PC-9 (cell line): ENCODE measurements at regions not wholly inside any gene's neighbourhood (a gene's known extent, or its start where the extent isn't known, plus 50 kb on each side); places are given as distances from the start of the nearest gene placed in this dataset.
"Not testable (repeated sequence)": the region's sequence is repeated elsewhere in the genome, so short reads cannot be mapped to it uniquely, and the experiment has no call there.

Experiments
- BruUV-seq: library from RNA; stranded (reverse); fragments of 400-500 nt; replicated peaks from 2 replicates; lab custom pipeline; 2021; lab: Mats Ljungman, UMichigan
- CTCF ChIA-PET: fragments of 300-600 bp; sonication (Branson Sonifier 250); formaldehyde crosslinking; loops from one replicate; lab custom pipeline; 2022; ENCODE audit warnings: antibody characterized with exemption; lab: Charles Lee
- POLR2A ChIA-PET: fragments of 300-600 bp; sonication (Branson Sonifier 250); formaldehyde crosslinking; loops from one replicate; lab custom pipeline; 2022; ENCODE audit warnings: antibody characterized with exemption; ENCODE audit not compliant: unreplicated experiment; lab: Charles Lee
- DNase-seq, 2 experiments: peaks; one replicate each; pipeline versions ENCODE4 v3.0.0 to v3.0.0-alpha.2; 2015 to 2022; ENCODE audit warnings: mixed read lengths in 1 of 2
- H2AFZ ChIP-seq: fragments of 200-600 bp; sonication (generic); 2 replicates; pipeline ENCODE4 v1.8.1; 2017; ENCODE audit warnings: antibody characterized with exemption
- H3F3A ChIP-seq: fragments of 200-600 bp; sonication (generic); 2 replicates; pipeline ENCODE4 v1.8.1; 2017; ENCODE audit warnings: antibody characterized with exemption, mild to moderate bottlenecking, low read depth; ENCODE audit not compliant: insufficient read depth
- H3K27ac ChIP-seq: fragments of 200-600 bp; sonication (generic); 2 replicates; pipeline ENCODE4 v1.6.1; 2016; ENCODE audit warnings: mixed run types
- H3K27me3 ChIP-seq: fragments of 200-600 bp; sonication (generic); 2 replicates; pipeline ENCODE4 v1.6.1; 2016; ENCODE audit warnings: low read depth, mixed run types; ENCODE audit not compliant: insufficient read depth
- H3K36me3 ChIP-seq: fragments of 200-600 bp; sonication (generic); 2 replicates; pipeline ENCODE4 v1.6.1; 2016; ENCODE audit warnings: low read depth, mixed run types
- H3K4me1 ChIP-seq: fragments of 200-600 bp; sonication (generic); replicated peaks from 2 replicates; pipeline ENCODE4 v1.6.1; 2016; ENCODE audit warnings: mixed run types; ENCODE audit not compliant: insufficient read depth
- H3K4me2 ChIP-seq: fragments of 200-600 bp; sonication (generic); 2 replicates; pipeline ENCODE4 v1.6.1; 2017; ENCODE audit warnings: mixed run types
- H3K4me3 ChIP-seq: fragments of 200-600 bp; sonication (generic); 2 replicates; pipeline ENCODE4 v1.6.1; 2016; ENCODE audit warnings: mixed run types
- H3K79me2 ChIP-seq: fragments of 200-600 bp; sonication (generic); 2 replicates; pipeline ENCODE4 v1.6.1; 2017; ENCODE audit warnings: low read depth, mixed run types
- H3K9me2 ChIP-seq: fragments of 200-600 bp; sonication (generic); 2 replicates; pipeline ENCODE4 v1.8.1; 2017; ENCODE audit warnings: mild to moderate bottlenecking; ENCODE audit not compliant: insufficient read depth
- H3K9me3 ChIP-seq: fragments of 200-600 bp; sonication (generic); 2 replicates; pipeline ENCODE4 v1.8.1; 2016; ENCODE audit warnings: low read depth; ENCODE audit not compliant: insufficient read depth
- H4K20me1 ChIP-seq: fragments of 200-600 bp; sonication (generic); 2 replicates; pipeline ENCODE4 v1.8.1; 2017; ENCODE audit not compliant: insufficient read depth
- EZH2 ChIP-seq: fragments of 200-600 bp; sonication (generic); IDR thresholded peaks from 2 replicates; pipeline ENCODE4 v1.8.0; 2017; ENCODE audit warnings: antibody characterized with exemption, low read depth
- intact Hi-C: fragments of 100-400 bp; cut with micrococcal nuclease; formaldehyde crosslinking; loops from one replicate; pipeline ENCODE4 v1.10.0; 2022; ENCODE audit not compliant: unreplicated experiment
- TF ChIP-seq, protein P1 (sequence below): fragments of 200-600 bp; sonication (generic); conservative IDR thresholded peaks from 2 replicates; pipeline ENCODE4 v1.6.1; 2017; ENCODE audit warnings: mixed run types, antibody characterized with exemption, mild to moderate bottlenecking, moderate library complexity

DNA sequence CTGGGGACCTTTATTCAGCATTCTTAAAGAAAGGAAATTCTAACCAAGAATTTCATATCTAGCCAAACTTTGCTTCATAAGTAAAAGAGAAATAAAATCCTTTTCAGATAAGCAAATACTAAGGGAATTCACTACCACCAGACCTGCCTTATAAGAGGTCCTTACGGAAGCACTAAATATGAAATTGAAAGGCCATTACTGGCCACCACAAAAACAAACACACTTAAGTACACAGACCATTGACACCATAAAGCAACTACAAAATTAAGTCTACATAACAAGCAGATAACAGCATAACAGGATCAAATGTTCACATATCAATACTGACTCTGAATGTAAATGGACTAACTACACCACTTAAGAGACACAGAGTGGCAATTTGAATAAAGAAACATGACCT, 361.4 kb upstream of the POU5F2 start:
- CTCF ChIA-PET = no interaction called here
- no TSS peak for BruUV-seq
- H3K79me2 ChIP-seq = peaks cover 27% of the 10 kb centered on the region

DNA sequence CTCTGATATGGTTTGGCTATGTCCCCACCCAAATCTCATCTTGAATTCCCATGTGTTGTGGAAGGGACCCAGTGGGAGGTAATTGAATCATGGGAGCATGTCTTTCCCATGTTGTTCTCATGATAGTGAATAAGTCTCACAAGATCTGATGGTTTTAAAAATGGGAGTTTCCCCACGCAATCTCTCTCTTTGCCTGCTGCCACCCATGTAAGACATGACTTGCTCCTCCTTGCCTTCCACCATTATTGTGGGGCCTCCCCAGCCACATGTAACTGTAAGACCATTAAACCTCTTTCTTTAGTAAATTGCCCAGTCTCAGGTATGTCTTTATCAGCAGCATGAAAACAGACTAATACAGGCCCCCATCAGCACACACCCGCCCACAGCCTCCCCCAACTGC, 356.0 kb upstream of the POU5F2 start:
- H3K4me1 ChIP-seq, CTCF ChIA-PET, H3K9me2 ChIP-seq, H3K4me2 ChIP-seq, H3K79me2 ChIP-seq, H3K4me3 ChIP-seq, intact Hi-C loops, H3K27ac ChIP-seq, BruUV-seq, H4K20me1 ChIP-seq, H3F3A ChIP-seq, DNase-seq, POLR2A ChIA-PET, H3K9me3 ChIP-seq, H3K27me3 ChIP-seq, H3K36me3 ChIP-seq, H2AFZ ChIP-seq: not testable (repeated sequence)

More for the DNA sequence above, 361.4 kb upstream of the POU5F2 start:
- POLR2A ChIA-PET = no interaction called here
- Histone ChIP-seq H3K27me3 (no peaks in the 10 kb centered on the region), H3K9me3 (peaks cover 19% of the 10 kb centered on the region), H3K27ac (no peak overlapping the region), H4K20me1 (no peaks in the 10 kb centered on the region), H3F3A (no peaks in the 10 kb centered on the region), H2AFZ (no peak overlapping the region), H3K9me2 (peaks cover 6% of the 10 kb centered on the region; the same call in 1 of the 2 replicates), H3K36me3 (no peaks in the 10 kb centered on the region), H3K4me3 (no peak overlapping the region), H3K4me2 (no peak overlapping the region), H3K4me1 (no peaks in the 10 kb centered on the region)
- DNase-seq = no peak
- TF ChIP-seq, protein P1, sequence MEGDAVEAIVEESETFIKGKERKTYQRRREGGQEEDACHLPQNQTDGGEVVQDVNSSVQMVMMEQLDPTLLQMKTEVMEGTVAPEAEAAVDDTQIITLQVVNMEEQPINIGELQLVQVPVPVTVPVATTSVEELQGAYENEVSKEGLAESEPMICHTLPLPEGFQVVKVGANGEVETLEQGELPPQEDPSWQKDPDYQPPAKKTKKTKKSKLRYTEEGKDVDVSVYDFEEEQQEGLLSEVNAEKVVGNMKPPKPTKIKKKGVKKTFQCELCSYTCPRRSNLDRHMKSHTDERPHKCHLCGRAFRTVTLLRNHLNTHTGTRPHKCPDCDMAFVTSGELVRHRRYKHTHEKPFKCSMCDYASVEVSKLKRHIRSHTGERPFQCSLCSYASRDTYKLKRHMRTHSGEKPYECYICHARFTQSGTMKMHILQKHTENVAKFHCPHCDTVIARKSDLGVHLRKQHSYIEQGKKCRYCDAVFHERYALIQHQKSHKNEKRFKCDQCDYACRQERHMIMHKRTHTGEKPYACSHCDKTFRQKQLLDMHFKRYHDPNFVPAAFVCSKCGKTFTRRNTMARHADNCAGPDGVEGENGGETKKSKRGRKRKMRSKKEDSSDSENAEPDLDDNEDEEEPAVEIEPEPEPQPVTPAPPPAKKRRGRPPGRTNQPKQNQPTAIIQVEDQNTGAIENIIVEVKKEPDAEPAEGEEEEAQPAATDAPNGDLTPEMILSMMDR = no peak
- intact Hi-C loops = no loop called here

DNA sequence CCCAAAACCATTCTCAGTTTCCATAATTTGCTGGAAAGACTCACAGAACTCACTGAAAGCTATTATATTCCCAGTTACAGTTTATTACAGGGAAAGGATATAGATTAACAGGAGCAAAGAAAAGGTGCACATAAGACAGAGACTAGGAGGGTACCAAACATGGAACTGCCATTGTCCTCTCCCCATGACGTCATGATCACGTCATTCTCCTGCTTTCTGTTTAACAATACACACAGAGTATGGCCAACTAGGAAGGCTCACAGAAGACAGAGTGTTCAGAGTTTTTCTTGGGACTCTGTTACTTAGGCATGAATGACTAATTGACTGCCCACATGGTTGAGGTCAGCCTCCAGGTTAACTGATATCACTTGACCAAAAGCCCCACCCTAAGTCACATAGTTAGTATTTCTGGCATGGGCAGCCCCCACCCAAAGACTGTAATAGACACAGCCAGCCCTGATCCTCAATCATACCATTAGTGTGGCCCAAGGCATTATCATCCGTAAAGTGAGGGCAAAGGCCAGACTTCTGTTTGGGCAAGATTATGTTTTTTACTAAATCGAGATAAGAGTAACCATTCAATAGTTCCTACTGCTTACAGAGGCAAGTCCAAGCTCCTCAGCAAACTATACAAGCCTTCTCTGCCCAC, 353.5 kb upstream of the POU5F2 start:
- Histone ChIP-seq H3F3A (no peaks in the 10 kb centered on the region), H3K9me2 (no peaks in the 10 kb centered on the region), H3K27me3 (no peaks in the 10 kb centered on the region), H3K4me3 (no peak overlapping the region), H4K20me1 (no peaks in the 10 kb centered on the region), H3K4me1 (no peaks in the 10 kb centered on the region), H3K4me2 (no peak overlapping the region), H2AFZ (no peak overlapping the region), H3K36me3 (no peaks in the 10 kb centered on the region), H3K9me3 (peaks cover 3% of the 10 kb centered on the region; the same call in 1 of the 2 replicates), H3K79me2 (0 out of 2 replicates have a peak, but pooled peaks cover 4% of the 10 kb centered on the region), H3K27ac (no peak overlapping the region)
- ChIA-PET POLR2A (no interaction called here), CTCF (no interaction called here)
- no TSS peak for BruUV-seq
- no peak for DNase-seq
- intact Hi-C loops = no loop called here
- TF ChIP-seq, protein P1 = no peak
- no peak for TF ChIP-seq EZH2

DNA sequence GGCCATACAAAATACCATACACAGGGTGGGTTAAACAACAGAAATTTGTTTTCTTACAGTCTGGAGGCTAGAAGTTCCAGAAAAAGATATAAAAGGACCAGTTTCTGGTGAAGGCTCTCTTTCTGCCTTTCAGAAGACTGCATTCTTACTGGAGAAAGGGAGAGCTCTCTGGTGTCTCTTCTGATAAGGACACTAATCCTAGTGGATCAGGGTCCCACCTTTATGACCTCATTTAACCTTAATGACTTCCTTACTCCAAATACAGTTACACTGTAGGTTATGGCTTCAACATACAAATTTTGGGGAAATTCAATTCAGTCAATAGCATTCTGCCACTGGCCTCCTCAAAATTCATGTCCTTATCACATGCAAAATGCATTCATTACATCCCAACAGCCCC, 351.9 kb upstream of the POU5F2 start:
- Histone ChIP-seq H3K4me3 (no peak overlapping the region), H2AFZ (no peak overlapping the region), H4K20me1 (no peaks in the 10 kb centered on the region), H3K27ac (no peak overlapping the region), H3K36me3 (no peaks in the 10 kb centered on the region), H3K4me2 (no peak overlapping the region), H3K4me1 (no peaks in the 10 kb centered on the region), H3K27me3 (no peaks in the 10 kb centered on the region), H3F3A (no peaks in the 10 kb centered on the region), H3K79me2 (no peaks in the 10 kb centered on the region), H3K9me3 (no peaks in the 10 kb centered on the region), H3K9me2 (no peaks in the 10 kb centered on the region)
- DNase-seq = no peak
- intact Hi-C loops = no loop called here
- no TSS peak for BruUV-seq
- ChIA-PET CTCF (no interaction called here), POLR2A (no interaction called here)
- TF ChIP-seq, protein P1 = no peak
- no peak for TF ChIP-seq EZH2
